Colonic mucosa (tissue), 4 donors: ENCODE measurements at regions not wholly inside any gene's neighbourhood (a gene's known extent, or its start where the extent isn't known, plus 50 kb on each side); places are given as distances from the start of the nearest gene placed in this dataset.

ENCODE experiments used
- DNase-seq: peaks from one replicate; pipeline ENCODE4 v3.0.0-alpha.2; 2020
- H3K27ac ChIP-seq: fragments of 200-600 bp; one replicate; pipeline ENCODE4 v1.8.0; 2021
- H3K27me3 ChIP-seq: fragments of 200-600 bp; one replicate; pipeline ENCODE4 v1.8.0; 2021
- H3K36me3 ChIP-seq: fragments of 200-600 bp; one replicate; pipeline ENCODE4 v1.8.0; 2021
- H3K4me1 ChIP-seq: fragments of 200-600 bp; one replicate; pipeline ENCODE4 v1.8.0; 2021; ENCODE audit warnings: mild to moderate bottlenecking
- H3K4me3 ChIP-seq: fragments of 200-600 bp; one replicate; pipeline ENCODE4 v1.8.0; 2021
- H3K9ac ChIP-seq, 2 donors: one replicate each; pipeline ENCODE4 v1.7.0; 2013; ENCODE audit warnings: control low read depth in 2 of 2, low read depth in 2 of 2, low read length in 2 of 2
- H3K9me3 ChIP-seq: fragments of 200-600 bp; one replicate; pipeline ENCODE4 v1.8.0; 2021
- CTCF ChIP-seq: fragments of 200-600 bp; IDR thresholded peaks from one replicate; pipeline ENCODE4 v1.8.0; 2022; ENCODE audit warnings: antibody characterized with exemption, mild to moderate bottlenecking
- intact Hi-C: fragments of 100-400 bp; cut with DNase I; formaldehyde crosslinking; loops from one replicate; pipeline ENCODE4 v1.14.1; 2022
- donor health status: healthy.
- donor health status: DM: no; HTN: no; CAD: no.
- donor health status: DM: no; HTN: no; CAD: no.

- intact Hi-C loops = no loop called here
- H3K27me3 ChIP-seq = no peaks in the 10 kb centered on the region
- no peak for TF ChIP-seq CTCF
Observed at GRCh38 chr6:137424251-137424650, 69.9 kb downstream of the OLIG3 start.

GRCh38 chr6:137423451-137424168 is 70.6 kb downstream of the OLIG3 start:
- no peak for DNase-seq
- intact Hi-C loops = no loop called here
- Histone ChIP-seq H3K9me3 (no peaks in the 10 kb centered on the region), H3K36me3 (no peaks in the 10 kb centered on the region), H3K27me3 (no peaks in the 10 kb centered on the region), H3K4me3 (no peak overlapping the region), H3K9ac (no peak overlapping the region), H3K4me1 (no peaks in the 10 kb centered on the region), H3K27ac (no peak overlapping the region)
- TF ChIP-seq CTCF = no peak

More at GRCh38 chr6:137424251-137424650, 69.9 kb downstream of the OLIG3 start:
- Histone ChIP-seq H3K27ac (no peak overlapping the region), H3K4me1 (no peaks in the 10 kb centered on the region), H3K9ac (no peak overlapping the region), H3K4me3 (no peak overlapping the region), H3K9me3 (no peaks in the 10 kb centered on the region), H3K36me3 (no peaks in the 10 kb centered on the region)
- DNase-seq = no peak

- no peaks in the 10 kb centered on the region for H3K4me1 ChIP-seq
- TF ChIP-seq CTCF = no peak
- intact Hi-C loops = loop anchor here (5.0 to 10.0 kb wide), 2 partner anchors 75 to 217 kb away; no protein-coding TSS in a partner anchor
- H3K4me3 ChIP-seq = no peak overlapping the region
- no peak overlapping the region for H3K27ac ChIP-seq
- H3K27me3 ChIP-seq = no peaks in the 10 kb centered on the region
- H3K9ac ChIP-seq = no peak overlapping the region
- no peak for DNase-seq
- no peaks in the 10 kb centered on the region for H3K36me3 ChIP-seq
- no peaks in the 10 kb centered on the region for H3K9me3 ChIP-seq
Observed at GRCh38 chr6:137417396-137417795, 76.8 kb downstream of the OLIG3 start.

GRCh38 chr6:137416376-137417109 is 77.7 kb downstream of the OLIG3 start:
- Histone ChIP-seq H3K4me1 (no peaks in the 10 kb centered on the region), H3K9me3 (no peaks in the 10 kb centered on the region), H3K27me3 (no peaks in the 10 kb centered on the region), H3K4me3 (no peak overlapping the region), H3K9ac (no peak overlapping the region), H3K27ac (no peak overlapping the region), H3K36me3 (no peaks in the 10 kb centered on the region)
- no peak for TF ChIP-seq CTCF
- no peak for DNase-seq
- intact Hi-C loops = loop anchor here (5.0 to 10.0 kb wide), 2 partner anchors 74 to 218 kb away; no protein-coding TSS in a partner anchor

GRCh38 chr6:137415834-137416190 is 78.4 kb downstream of the OLIG3 start:
- no peak for DNase-seq
- Histone ChIP-seq H3K36me3 (no peaks in the 10 kb centered on the region), H3K4me1 (no peaks in the 10 kb centered on the region), H3K27ac (no peak overlapping the region), H3K27me3 (no peaks in the 10 kb centered on the region), H3K9ac (no peak overlapping the region), H3K9me3 (no peaks in the 10 kb centered on the region), H3K4me3 (no peak overlapping the region)
- TF ChIP-seq CTCF = no peak
- intact Hi-C loops = loop anchor here (5.0 to 10.0 kb wide), 2 partner anchors 74 to 219 kb away; no protein-coding TSS in a partner anchor
